Liver (tissue), 3 donors: ENCODE measurements at regions not wholly inside any gene's neighbourhood (a gene's known extent, or its start where the extent isn't known, plus 50 kb on each side); places are given as distances from the start of the nearest gene placed in this dataset.

Source experiments
- EGR1 ChIP-seq, 2 donors: IDR thresholded peaks; 2 replicates each; pipeline ENCODE4 v1.6.1; 2016 to 2018; ENCODE audit warnings: antibody characterized with exemption in 2 of 2, low read depth in 2 of 2
- TF ChIP-seq, protein P1 (sequence below): fragments of 150-350 bp; IDR thresholded peaks from 2 replicates; pipeline ENCODE4 v1.5.1; 2017; ENCODE audit warnings: improper control_type of control experiment, low read depth, low read length; ENCODE audit not compliant: missing input control
- donor health status: healthy.
- donor health status: healthy.

DNA sequence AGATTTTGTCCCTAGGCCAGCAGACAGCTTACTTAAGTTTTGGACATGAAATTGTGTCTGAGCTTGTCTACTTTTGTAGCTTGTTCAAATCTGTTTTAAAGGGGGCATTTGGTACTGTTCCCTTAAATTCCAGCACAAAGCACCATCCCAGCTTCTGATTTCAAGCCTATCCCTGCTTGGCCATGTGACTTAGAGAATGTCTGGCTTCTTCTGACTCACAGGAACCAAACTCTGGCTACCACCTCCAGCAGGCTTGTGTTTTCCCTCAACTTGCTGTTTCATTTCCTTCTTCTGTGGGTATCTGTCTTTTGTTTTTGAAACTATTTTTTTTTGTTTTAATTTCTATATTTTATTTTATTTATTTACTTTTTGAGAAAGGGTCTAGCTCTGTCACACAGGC is 97.9 kb upstream of the FZD8 start:
- TF ChIP-seq, protein P1, sequence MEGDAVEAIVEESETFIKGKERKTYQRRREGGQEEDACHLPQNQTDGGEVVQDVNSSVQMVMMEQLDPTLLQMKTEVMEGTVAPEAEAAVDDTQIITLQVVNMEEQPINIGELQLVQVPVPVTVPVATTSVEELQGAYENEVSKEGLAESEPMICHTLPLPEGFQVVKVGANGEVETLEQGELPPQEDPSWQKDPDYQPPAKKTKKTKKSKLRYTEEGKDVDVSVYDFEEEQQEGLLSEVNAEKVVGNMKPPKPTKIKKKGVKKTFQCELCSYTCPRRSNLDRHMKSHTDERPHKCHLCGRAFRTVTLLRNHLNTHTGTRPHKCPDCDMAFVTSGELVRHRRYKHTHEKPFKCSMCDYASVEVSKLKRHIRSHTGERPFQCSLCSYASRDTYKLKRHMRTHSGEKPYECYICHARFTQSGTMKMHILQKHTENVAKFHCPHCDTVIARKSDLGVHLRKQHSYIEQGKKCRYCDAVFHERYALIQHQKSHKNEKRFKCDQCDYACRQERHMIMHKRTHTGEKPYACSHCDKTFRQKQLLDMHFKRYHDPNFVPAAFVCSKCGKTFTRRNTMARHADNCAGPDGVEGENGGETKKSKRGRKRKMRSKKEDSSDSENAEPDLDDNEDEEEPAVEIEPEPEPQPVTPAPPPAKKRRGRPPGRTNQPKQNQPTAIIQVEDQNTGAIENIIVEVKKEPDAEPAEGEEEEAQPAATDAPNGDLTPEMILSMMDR = no peak
- no peak for TF ChIP-seq EGR1 (IDR thresholded peaks at IDR 0.05; ENCODE audit: low read depth in 2 of 2)
